ENCODE measurements at regions not wholly inside any gene's neighbourhood (a gene's known extent, or its start where the extent isn't known, plus 50 kb on each side); places are given as distances from the start of the nearest gene placed in this dataset.

GRCh38 chr1:17488995-17489767 is 49.7 kb upstream of the RCC2 start:
- peak; percentile 21 for DNase-seq (ENCODE audit: low read depth)

Data from CMK (cell line).